ENCODE measurements at regions not wholly inside any gene's neighbourhood (a gene's known extent, or its start where the extent isn't known, plus 50 kb on each side); places are given as distances from the start of the nearest gene placed in this dataset.
"Not testable (repeated sequence)": the region's sequence is repeated elsewhere in the genome, so short reads cannot be mapped to it uniquely, and the experiment has no call there.

GRCh38 chr3:145191543-145191942 is 969.4 kb downstream of the PLOD2 start:
- no peak for DNase-seq

GRCh38 chr3:145197051-145197820 is 963.7 kb downstream of the PLOD2 start:
- DNase-seq: no peak

- DNase-seq: no peak
These were observed 963.2 kb downstream of the PLOD2 start for GRCh38 chr3:145197821-145198220.

- DNase-seq: no peak
These were observed 951.4 kb downstream of the PLOD2 start for GRCh38 chr3:145209561-145209960.

GRCh38 chr3:145219355-145220235 is 941.4 kb downstream of the PLOD2 start:
- DNase-seq: no peak

GRCh38 chr3:145224886-145225285 is 936.1 kb downstream of the PLOD2 start:
- no peak for DNase-seq

- no peak for DNase-seq
These were observed 917.1 kb downstream of the PLOD2 start for GRCh38 chr3:145243875-145244274.

- no peak for DNase-seq
These were observed 916.7 kb downstream of the PLOD2 start for GRCh38 chr3:145244327-145244726.

GRCh38 chr3:145246291-145246690 is 914.7 kb downstream of the PLOD2 start:
- no peak for DNase-seq

GRCh38 chr3:145248928-145249327 is 912.1 kb downstream of the PLOD2 start:
- DNase-seq: no peak

GRCh38 chr3:145251311-145251710 is 909.7 kb downstream of the PLOD2 start:
- no peak for DNase-seq

- not testable (repeated sequence) for DNase-seq
These were observed 903.0 kb downstream of the PLOD2 start for GRCh38 chr3:145257967-145258366.

- DNase-seq: no peak
These were observed 901.7 kb downstream of the PLOD2 start for GRCh38 chr3:145259166-145259880.

GRCh38 chr3:145263458-145263857 is 897.5 kb downstream of the PLOD2 start:
- DNase-seq: not testable (repeated sequence)

- DNase-seq: no peak
These were observed 894.6 kb downstream of the PLOD2 start for GRCh38 chr3:145266368-145266767.

GRCh38 chr3:145269106-145269505 is 891.9 kb downstream of the PLOD2 start:
- no peak for DNase-seq

- no peak for DNase-seq
These were observed 888.3 kb downstream of the PLOD2 start for GRCh38 chr3:145272684-145273083.

- no peak for DNase-seq
These were observed 878.5 kb downstream of the PLOD2 start for GRCh38 chr3:145282505-145282904.

- DNase-seq: no peak
These were observed 874.0 kb downstream of the PLOD2 start for GRCh38 chr3:145286937-145287336.

GRCh38 chr3:145290010-145290409 is 871.0 kb downstream of the PLOD2 start:
- DNase-seq: no peak

- DNase-seq: no peak
These were observed 866.4 kb downstream of the PLOD2 start for GRCh38 chr3:145294572-145294971.

- no peak for DNase-seq
These were observed 853.7 kb downstream of the PLOD2 start for GRCh38 chr3:145307272-145307671.

GRCh38 chr3:145313751-145314150 is 847.2 kb downstream of the PLOD2 start:
- no peak for DNase-seq

Data from suppressor macrophage (primary cell).